ENCODE measurements at regions not wholly inside any gene's neighbourhood (a gene's known extent, or its start where the extent isn't known, plus 50 kb on each side); places are given as distances from the start of the nearest gene placed in this dataset.

DNA sequence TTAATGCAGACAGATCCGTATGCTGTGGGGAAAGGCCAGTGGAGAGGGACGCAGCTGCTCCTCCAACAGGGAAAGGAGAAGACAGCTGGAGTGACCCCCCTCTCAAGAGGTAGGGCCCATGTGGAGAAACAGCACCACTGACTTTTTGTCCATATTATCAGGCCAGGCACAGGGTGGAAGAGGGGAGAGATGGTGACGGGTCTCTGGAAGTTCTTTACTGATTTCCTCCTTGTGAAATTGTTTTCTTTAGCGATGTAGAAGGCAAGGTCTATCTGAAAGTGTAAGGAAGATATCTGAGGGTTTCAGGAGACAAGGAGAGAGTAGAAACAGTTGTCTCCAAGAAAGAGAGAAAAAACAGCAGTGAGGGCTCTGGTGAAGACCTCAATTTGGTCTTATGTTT lies 338.8 kb downstream of the VPS13C start:
- Histone ChIP-seq H3K36me3 (no peaks in the 10 kb centered on the region), H3K4me1 (no peaks in the 10 kb centered on the region), H3K9me3 (no peaks in the 10 kb centered on the region), H3K4me3 (ENCODE audit: low read depth, low read length) (no peak overlapping the region), H3K27me3 (no peaks in the 10 kb centered on the region)
- DNase-seq = no peak
- TF ChIP-seq, protein P1, sequence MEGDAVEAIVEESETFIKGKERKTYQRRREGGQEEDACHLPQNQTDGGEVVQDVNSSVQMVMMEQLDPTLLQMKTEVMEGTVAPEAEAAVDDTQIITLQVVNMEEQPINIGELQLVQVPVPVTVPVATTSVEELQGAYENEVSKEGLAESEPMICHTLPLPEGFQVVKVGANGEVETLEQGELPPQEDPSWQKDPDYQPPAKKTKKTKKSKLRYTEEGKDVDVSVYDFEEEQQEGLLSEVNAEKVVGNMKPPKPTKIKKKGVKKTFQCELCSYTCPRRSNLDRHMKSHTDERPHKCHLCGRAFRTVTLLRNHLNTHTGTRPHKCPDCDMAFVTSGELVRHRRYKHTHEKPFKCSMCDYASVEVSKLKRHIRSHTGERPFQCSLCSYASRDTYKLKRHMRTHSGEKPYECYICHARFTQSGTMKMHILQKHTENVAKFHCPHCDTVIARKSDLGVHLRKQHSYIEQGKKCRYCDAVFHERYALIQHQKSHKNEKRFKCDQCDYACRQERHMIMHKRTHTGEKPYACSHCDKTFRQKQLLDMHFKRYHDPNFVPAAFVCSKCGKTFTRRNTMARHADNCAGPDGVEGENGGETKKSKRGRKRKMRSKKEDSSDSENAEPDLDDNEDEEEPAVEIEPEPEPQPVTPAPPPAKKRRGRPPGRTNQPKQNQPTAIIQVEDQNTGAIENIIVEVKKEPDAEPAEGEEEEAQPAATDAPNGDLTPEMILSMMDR (IDR thresholded peaks at IDR 0.05; ENCODE audit: low read depth, low read length) = no peak

DNA sequence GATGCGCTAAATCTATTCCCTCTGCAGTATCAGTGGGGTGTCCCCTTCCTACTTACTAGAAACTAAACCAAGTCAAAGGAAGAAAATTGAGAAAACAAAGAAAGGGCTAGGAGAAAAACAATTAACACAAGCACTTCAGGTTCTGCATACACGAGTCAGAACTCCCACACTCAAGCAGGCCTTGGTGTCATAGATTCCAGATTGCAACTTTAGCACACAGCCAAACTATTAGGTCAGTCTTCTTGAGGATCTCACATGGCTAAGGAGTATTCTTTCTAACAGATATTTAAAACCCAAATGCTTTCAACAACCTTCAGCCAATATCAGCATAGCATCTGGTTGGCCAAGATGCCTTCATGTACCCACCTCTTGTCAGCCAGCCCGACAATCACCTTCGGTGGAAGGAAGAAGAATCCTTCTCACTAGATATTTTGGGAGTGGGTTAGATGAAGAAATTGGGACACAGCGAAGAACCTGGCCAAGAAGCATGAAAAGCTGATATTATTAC lies 340.0 kb downstream of the VPS13C start:
- H3K4me3 ChIP-seq (ENCODE audit: low read depth, low read length) = no peak overlapping the region
- H3K4me1 ChIP-seq = no peaks in the 10 kb centered on the region
- H3K36me3 ChIP-seq = no peaks in the 10 kb centered on the region
- H3K27me3 ChIP-seq = no peaks in the 10 kb centered on the region
- TF ChIP-seq, protein P1 (IDR thresholded peaks at IDR 0.05; ENCODE audit: low read depth, low read length) = no peak
- DNase-seq = no peak
- no peaks in the 10 kb centered on the region for H3K9me3 ChIP-seq

DNA sequence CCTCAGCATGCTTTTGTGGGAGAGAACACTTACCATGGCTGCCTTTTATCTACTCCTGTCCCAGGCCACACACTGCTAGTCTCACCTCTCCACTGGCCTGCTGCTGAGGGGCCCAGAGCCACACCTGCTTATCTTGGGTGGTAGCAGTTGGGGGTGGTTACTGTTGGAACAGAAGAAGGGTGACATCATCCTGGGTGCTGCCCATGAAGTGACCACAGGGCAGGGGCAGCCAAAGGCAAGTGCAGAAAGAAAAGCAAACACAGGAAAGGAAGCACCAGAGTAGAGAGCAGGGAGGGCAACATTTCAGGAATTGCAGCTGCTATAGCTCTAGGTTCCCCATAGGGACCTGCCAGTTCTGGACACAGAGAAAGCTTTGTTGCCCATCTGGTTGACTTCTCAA lies 345.2 kb downstream of the VPS13C start:
- H3K9me3 ChIP-seq = no peaks in the 10 kb centered on the region
- no peak for DNase-seq
- TF ChIP-seq, protein P1 (IDR thresholded peaks at IDR 0.05; ENCODE audit: low read depth, low read length) = no peak
- H3K4me1 ChIP-seq = no peaks in the 10 kb centered on the region
- no peaks in the 10 kb centered on the region for H3K36me3 ChIP-seq
- H3K4me3 ChIP-seq (ENCODE audit: low read depth, low read length) = no peak overlapping the region
- no peaks in the 10 kb centered on the region for H3K27me3 ChIP-seq

DNA sequence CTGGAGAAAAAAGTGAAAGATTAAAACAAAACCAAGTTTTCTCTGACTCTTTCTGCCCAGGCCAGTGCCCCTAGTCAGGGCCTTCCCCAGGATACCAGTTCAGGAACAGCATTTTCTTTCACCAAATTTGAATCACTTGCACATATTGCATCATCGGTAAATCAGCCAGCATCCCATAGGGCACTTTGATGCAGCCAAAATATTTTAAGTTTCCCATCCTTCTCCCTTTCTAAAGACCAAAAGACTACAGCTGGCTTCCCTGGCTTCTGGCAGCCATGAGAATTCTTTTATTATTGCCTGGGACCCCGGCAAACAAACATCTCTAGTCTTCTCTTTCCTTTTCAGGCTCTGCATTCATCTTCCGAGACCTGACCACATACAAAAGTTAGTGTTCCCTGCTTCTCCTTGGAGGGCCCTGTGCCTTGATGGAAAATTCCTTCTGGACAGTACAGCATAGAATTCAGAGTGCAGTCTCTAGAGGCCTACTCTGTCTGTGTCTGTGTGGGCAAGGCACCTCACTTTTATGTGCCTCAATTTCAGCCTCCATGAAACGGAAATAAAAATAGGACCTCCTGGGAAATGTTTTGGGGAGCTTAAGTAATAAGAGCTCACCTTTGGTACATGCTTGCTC lies 348.0 kb downstream of the VPS13C start:
- Histone ChIP-seq H3K36me3 (no peaks in the 10 kb centered on the region), H3K9me3 (no peaks in the 10 kb centered on the region), H3K27me3 (no peaks in the 10 kb centered on the region), H3K4me3 (ENCODE audit: low read depth, low read length) (no peak overlapping the region), H3K4me1 (no peaks in the 10 kb centered on the region)
- TF ChIP-seq, protein P1 (IDR thresholded peaks at IDR 0.05; ENCODE audit: low read depth, low read length) = no peak
- DNase-seq = no peak

DNA sequence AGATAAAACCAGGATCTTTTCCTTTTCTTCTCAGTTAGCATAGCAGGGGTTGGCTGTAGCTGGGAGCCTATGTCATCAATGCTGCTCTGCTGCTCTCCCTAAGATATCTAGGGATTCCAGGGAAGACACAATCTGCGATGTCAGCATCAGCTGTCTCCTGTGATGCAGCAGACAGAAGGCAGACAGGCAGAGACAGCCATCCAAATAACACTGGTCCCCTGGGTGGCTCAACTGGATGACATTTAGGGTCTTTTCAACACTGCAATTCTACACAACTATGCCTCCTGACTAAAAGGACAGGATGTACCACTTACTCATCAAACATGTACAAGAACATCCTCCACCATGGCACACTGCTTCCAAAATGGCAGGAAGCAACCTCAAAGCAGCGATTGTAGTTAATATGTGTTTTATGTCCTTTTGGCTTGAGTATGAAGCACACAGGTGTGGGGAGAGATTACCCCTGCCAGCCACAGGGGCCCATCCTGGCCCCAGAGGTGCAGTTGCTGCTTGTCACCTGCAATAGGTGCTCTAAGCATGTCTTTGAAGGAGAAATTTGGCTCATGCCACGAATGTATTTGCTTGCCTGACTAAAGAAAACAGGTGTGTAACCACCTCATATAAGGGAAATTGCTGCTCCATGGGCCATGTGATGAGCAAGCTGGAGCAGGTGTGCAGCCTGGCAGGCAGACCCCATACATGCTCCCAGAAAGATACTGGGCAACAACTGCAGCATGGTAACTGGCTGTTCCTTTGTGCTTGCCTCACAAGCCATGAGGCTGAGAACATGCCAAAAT lies 357.8 kb downstream of the VPS13C start:
- DNase-seq = no peak
- Histone ChIP-seq H3K27me3 (no peaks in the 10 kb centered on the region), H3K36me3 (no peaks in the 10 kb centered on the region), H3K4me1 (no peaks in the 10 kb centered on the region), H3K9me3 (no peaks in the 10 kb centered on the region), H3K4me3 (ENCODE audit: low read depth, low read length) (no peak overlapping the region)
- TF ChIP-seq, protein P1 (IDR thresholded peaks at IDR 0.05; ENCODE audit: low read depth, low read length) = peak; percentile 3; the same call in 1 of the 2 replicates

DNA sequence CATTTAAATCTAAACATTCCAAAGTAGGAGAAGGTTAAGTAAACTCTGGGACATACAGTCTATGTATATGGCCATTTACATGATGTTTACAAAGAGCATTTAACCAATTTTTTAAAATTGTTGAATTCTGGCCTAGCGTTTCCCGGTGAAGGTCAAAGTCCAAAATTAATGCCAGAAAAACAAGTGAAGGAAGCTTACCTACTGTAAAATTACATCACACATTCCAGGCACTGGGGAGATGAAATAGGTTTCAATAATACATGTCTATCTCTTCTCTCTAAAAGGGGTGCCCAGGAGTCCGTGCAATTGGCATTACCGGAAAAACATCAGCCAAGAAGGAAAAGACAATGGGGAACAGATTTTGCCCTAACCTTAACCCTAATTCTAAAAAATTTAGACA lies 358.8 kb downstream of the VPS13C start:
- no peaks in the 10 kb centered on the region for H3K4me1 ChIP-seq
- no peaks in the 10 kb centered on the region for H3K36me3 ChIP-seq
- DNase-seq = no peak
- no peaks in the 10 kb centered on the region for H3K9me3 ChIP-seq
- H3K4me3 ChIP-seq (ENCODE audit: low read depth, low read length) = no peak overlapping the region
- no peaks in the 10 kb centered on the region for H3K27me3 ChIP-seq
- TF ChIP-seq, protein P1 (IDR thresholded peaks at IDR 0.05; ENCODE audit: low read depth, low read length) = no peak

Data from BE2C (cell line).